Thyroid gland (tissue), 4 donors: ENCODE measurements at regions not wholly inside any gene's neighbourhood (a gene's known extent, or its start where the extent isn't known, plus 50 kb on each side); places are given as distances from the start of the nearest gene placed in this dataset.

Source experiments
- DNase-seq, 2 donors: peaks; one replicate each; pipeline ENCODE4 v3.0.0-alpha.2; 2019
- H3K27ac ChIP-seq, 3 donors: fragments of 200-600 bp; sonication (generic); 1 replicate in 2 of 3; 2 replicates in 1 of 3; pipeline ENCODE4 v1.5.1; 2016 to 2019; ENCODE audit warnings: mild to moderate bottlenecking in 1 of 3, moderate library complexity in 1 of 3
- H3K27me3 ChIP-seq: fragments of 200-600 bp; sonication (generic); one replicate; pipeline ENCODE4 v1.5.1; 2019
- H3K36me3 ChIP-seq, 2 donors: fragments of 200-600 bp; sonication (generic); one replicate each; pipeline ENCODE4 v1.5.1; 2016 to 2019
- H3K4me1 ChIP-seq, 2 donors: fragments of 200-600 bp; sonication (generic); one replicate each; pipeline ENCODE4 v1.5.1; 2017 to 2019
- H3K4me3 ChIP-seq, 3 donors: fragments of 200-600 bp; sonication (generic); replicated peaks in 1 of 3; 1 replicate in 2 of 3; 2 replicates in 1 of 3; pipeline ENCODE4 v1.5.1; 2016; ENCODE audit warnings: mild to moderate bottlenecking in 1 of 3
- H3K9me3 ChIP-seq: fragments of 200-600 bp; sonication (generic); one replicate; pipeline ENCODE4 v1.5.1; 2017
- CTCF ChIP-seq, 6 experiments: fragments of 200-600 bp in 3 of 6; fragments of 450-650 bp in 3 of 6; sonication (generic) in 3 of 6; IDR thresholded peaks; one replicate each; pipeline ENCODE4 v1.5.1; 2016 to 2019; ENCODE audit warnings: antibody characterized with exemption in 6 of 6, mild to moderate bottlenecking in 2 of 6, inconsistent platforms in 1 of 6, moderate library complexity in 1 of 6
- POLR2A ChIP-seq, 2 donors: fragments of 450-650 bp; IDR thresholded peaks; one replicate each; pipeline ENCODE4 v1.6.1; 2017; ENCODE audit warnings: antibody characterized with exemption in 2 of 2, mild to moderate bottlenecking in 2 of 2, moderate library complexity in 1 of 2
- WGBS, 2 donors: methylation state at CpG; one replicate each; pipeline ENCODE4 v1.1.5; 2017; 5-methylcytosine and 5-hydroxymethylcytosine counted together
- intact Hi-C: fragments of 100-400 bp; cut with DNase I; formaldehyde crosslinking; loops from one replicate; pipeline ENCODE4 v1.15.1; 2023

- H3K36me3 ChIP-seq = no peaks in the 10 kb centered on the region
- H3K27ac ChIP-seq = no peak overlapping the region
- H3K4me1 ChIP-seq = no peaks in the 10 kb centered on the region
- H3K9me3 ChIP-seq = no peaks in the 10 kb centered on the region
- no peak for TF ChIP-seq CTCF (IDR thresholded peaks at IDR 0.05)
- no peak for TF ChIP-seq POLR2A (IDR thresholded peaks at IDR 0.05)
- DNase-seq = no peak
- H3K4me3 ChIP-seq = no peak overlapping the region
- intact Hi-C loops = no loop called here
- WGBS, 2 donors = 91 to 92% methylated on average over 1 of the region's 1 CpG
- no peaks in the 10 kb centered on the region for H3K27me3 ChIP-seq
Measured at GRCh38 chr2:34204560-34204959, 605.5 kb upstream of the FAM98A start.

GRCh38 chr2:34201099-34201498, 602.0 kb upstream of the FAM98A start:
- 80 to 87% methylated on average over 1 of the region's 1 CpG for WGBS, 2 donors
- Histone ChIP-seq H3K27me3 (no peaks in the 10 kb centered on the region), H3K4me1 (no peaks in the 10 kb centered on the region), H3K4me3 (no peak overlapping the region), H3K27ac (no peak overlapping the region), H3K9me3 (no peaks in the 10 kb centered on the region), H3K36me3 (no peaks in the 10 kb centered on the region)
- no peak for TF ChIP-seq POLR2A (IDR thresholded peaks at IDR 0.05)
- no peak for TF ChIP-seq CTCF (IDR thresholded peaks at IDR 0.05)
- intact Hi-C loops = no loop called here
- DNase-seq = no peak

DNA sequence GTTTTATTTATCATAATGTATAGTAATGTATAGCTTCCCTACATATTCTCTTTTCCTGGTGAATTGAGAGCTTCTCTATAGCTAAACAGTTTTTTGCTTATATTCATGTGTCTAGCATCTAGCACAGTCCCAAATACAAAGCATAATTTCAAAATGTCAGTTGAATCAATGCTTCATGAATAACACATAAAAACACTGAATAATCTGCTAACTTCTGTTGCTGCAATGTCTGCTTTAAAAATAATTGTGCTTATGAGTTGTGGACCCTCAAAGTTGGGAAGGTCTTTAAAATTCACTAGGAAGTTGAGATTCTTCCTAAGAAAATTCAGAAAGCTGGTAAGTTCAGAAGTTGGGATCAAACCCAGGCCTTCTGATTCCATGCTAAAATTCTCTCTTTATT, 600.9 kb upstream of the FAM98A start:
- Histone ChIP-seq H3K4me1 (no peaks in the 10 kb centered on the region), H3K27ac (no peak overlapping the region), H3K9me3 (no peaks in the 10 kb centered on the region), H3K4me3 (no peak overlapping the region), H3K36me3 (no peaks in the 10 kb centered on the region), H3K27me3 (no peaks in the 10 kb centered on the region)
- intact Hi-C loops = no loop called here
- DNase-seq = no peak
- TF ChIP-seq POLR2A (IDR thresholded peaks at IDR 0.05) = no peak
- TF ChIP-seq CTCF (IDR thresholded peaks at IDR 0.05) = no peak

DNA sequence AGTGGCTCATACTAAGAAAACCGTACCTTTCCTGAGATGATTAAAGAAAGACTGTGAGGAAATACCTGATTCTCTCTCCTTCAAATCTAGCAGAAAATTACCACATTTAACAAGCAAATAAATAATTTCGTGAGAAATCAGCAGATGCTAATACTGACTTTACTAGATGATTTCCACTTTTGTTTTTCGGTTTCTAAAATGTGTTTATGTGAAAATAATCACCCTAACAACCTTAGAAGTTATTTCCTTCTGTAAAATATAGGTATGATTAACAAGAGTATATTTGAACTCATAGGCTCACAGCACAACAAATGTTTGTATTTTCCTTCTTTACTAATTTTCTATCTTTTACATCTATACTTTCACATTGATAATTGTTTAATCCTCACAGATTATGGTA, 594.1 kb upstream of the FAM98A start:
- H3K4me1 ChIP-seq = no peaks in the 10 kb centered on the region
- DNase-seq = no peak
- no peaks in the 10 kb centered on the region for H3K36me3 ChIP-seq
- H3K9me3 ChIP-seq = no peaks in the 10 kb centered on the region
- intact Hi-C loops = no loop called here
- H3K27ac ChIP-seq = no peak overlapping the region
- H3K27me3 ChIP-seq = no peaks in the 10 kb centered on the region
- H3K4me3 ChIP-seq = no peak overlapping the region
- TF ChIP-seq CTCF (IDR thresholded peaks at IDR 0.05) (no peak), POLR2A (IDR thresholded peaks at IDR 0.05) (no peak)
- 90 to 91% methylated on average over 3 of the region's 3 CpGs for WGBS, 2 donors

DNA sequence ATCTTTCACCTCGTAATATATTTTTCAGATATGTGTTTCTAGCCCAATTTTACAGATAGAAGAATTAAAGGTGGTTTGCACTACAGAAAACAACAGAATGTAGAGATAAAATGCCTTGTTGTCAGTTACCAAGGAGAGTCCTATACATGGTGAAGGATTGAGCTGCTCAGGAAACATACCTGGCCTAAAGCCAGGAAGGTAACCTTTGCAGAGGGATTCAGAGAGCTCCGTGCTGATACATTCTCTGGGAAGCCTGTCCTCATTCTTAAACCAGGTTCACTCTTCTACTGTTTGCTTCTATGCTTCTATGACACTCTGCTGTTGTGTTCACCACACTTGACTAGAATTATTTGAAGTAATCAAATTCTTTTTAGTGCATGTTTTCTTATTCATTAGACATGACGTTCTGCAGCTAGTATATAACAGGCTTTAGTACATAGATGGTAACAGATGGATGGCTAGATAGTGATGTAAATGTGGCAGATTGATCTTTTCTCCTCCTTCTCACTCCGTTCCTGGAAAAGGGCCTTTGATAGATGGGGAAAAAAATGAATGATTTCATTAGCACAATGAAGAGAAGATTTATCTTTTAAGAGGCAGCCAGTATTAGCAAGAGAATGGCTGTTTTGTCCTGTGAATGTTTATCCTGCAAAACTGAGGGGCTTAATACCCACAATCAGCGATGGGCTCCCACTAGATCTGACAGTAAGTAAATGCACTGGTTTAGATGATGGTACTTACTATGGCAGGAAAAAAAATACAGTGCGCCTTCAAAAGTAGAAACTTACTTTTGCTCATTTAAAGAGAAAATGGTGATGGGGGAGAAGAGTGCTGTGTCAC, 589.6 kb upstream of the FAM98A start:
- Histone ChIP-seq H3K27ac (no peak overlapping the region), H3K36me3 (no peaks in the 10 kb centered on the region), H3K27me3 (no peaks in the 10 kb centered on the region), H3K4me3 (no peak overlapping the region), H3K9me3 (no peaks in the 10 kb centered on the region), H3K4me1 (no peaks in the 10 kb centered on the region)
- TF ChIP-seq CTCF (IDR thresholded peaks at IDR 0.05) (no peak), POLR2A (IDR thresholded peaks at IDR 0.05) (no peak)
- 63 to 64% methylated on average over 6 of the region's 6 CpGs for WGBS, 2 donors
- intact Hi-C loops = no loop called here
- DNase-seq = no peak
